HG02623 (cell line): ENCODE measurements at regions not wholly inside any gene's neighbourhood (a gene's known extent, or its start where the extent isn't known, plus 50 kb on each side); places are given as distances from the start of the nearest gene placed in this dataset.
A peak's percentile ranks its signal among the peaks of the same experiment; 100 is the strongest.
"Not testable (repeated sequence)": the region's sequence is repeated elsewhere in the genome, so short reads cannot be mapped to it uniquely, and the experiment has no call there.

ENCODE experiments used
- ATAC-seq: cut with Tn5 transposase; IDR thresholded peaks from one replicate; pipeline ENCODE4 v1.9.1; 2021; ENCODE audit warnings: moderate library complexity; ENCODE audit not compliant: unreplicated experiment

GRCh38 chr18:60020107-60020925, 120.5 kb downstream of the PMAIP1 start:
- no peak for ATAC-seq

GRCh38 chr18:60019463-60019840, 119.7 kb downstream of the PMAIP1 start:
- no peak for ATAC-seq

- no peak for ATAC-seq
Measured at GRCh38 chr18:60018618-60019462, 119.0 kb downstream of the PMAIP1 start.

DNA sequence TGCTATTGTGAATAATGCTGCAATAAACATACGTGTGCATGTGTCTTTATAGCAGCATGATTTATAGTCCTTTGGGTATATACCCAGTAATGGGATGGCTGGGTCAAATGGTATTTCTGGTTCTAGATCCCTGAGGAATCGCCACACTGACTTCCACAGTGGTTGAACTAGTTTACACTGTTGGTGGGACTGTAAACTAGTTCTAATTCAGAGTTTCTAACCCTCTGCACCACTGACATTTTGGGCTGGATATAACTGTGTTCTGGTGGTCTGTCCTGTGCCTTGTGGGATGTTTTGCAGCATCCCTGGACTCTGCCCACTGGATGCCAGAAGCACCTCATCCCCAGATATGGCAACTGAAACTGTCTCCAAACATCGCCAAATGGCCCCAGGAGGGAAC, 118.3 kb downstream of the PMAIP1 start:
- not testable (repeated sequence) for ATAC-seq

- ATAC-seq = no peak
Measured at GRCh38 chr18:60017371-60017770, 117.6 kb downstream of the PMAIP1 start.

DNA sequence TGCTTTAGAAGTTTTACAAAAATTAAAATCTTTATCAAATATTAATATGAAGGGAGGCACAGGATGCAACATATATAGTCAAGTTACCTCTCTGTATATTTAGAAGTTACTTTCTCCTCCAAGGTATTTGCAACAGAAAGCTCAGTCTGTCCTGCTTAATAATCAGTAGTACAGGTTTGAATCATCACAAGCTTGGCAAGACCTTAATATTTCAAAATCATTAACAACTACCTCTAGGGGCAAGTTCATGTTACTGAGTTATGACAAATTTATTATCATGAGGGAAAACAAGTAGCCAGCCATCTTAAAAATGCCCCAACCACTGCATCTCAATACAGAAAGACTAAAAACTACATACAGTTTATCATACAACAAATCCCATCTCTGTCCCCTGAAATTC, 116.0 kb downstream of the PMAIP1 start:
- not testable (repeated sequence) for ATAC-seq

GRCh38 chr18:60013148-60013547, 113.4 kb downstream of the PMAIP1 start:
- not testable (repeated sequence) for ATAC-seq

- no peak for ATAC-seq
Measured at GRCh38 chr18:60010984-60011383, 111.2 kb downstream of the PMAIP1 start.

GRCh38 chr18:60010513-60010912, 110.7 kb downstream of the PMAIP1 start:
- no peak for ATAC-seq

- no peak for ATAC-seq
Measured at GRCh38 chr18:60007661-60008060, 107.9 kb downstream of the PMAIP1 start.

DNA sequence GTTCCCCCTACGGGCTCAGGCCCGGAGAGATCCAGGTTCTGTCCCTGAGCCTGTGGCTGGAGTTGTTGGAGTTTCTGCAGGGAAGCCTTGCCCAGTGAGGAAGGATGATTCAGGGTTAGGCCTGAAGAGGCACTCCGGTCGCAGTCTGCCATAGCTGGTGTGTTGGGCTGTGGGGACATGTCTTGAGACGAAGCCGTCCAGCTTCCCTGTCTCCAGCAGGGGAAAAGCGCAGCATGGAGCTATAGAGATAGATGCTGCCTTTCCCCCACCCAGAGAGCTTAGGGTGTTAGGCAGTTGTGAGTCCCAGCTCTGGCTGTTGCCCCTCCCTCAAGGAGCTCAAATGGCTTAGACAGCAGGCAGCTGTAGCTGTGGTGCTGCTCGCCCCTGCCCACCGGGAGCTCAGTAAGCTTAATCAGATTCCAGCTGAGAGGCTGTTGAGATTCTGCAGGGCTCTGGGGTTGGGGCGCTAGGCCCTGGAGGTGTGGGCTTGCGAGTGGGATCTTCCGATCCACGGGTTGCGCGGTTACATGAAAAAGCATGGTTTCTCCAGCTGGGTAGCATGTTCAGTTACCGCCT, 103.9 kb downstream of the PMAIP1 start:
- no peak for ATAC-seq

DNA sequence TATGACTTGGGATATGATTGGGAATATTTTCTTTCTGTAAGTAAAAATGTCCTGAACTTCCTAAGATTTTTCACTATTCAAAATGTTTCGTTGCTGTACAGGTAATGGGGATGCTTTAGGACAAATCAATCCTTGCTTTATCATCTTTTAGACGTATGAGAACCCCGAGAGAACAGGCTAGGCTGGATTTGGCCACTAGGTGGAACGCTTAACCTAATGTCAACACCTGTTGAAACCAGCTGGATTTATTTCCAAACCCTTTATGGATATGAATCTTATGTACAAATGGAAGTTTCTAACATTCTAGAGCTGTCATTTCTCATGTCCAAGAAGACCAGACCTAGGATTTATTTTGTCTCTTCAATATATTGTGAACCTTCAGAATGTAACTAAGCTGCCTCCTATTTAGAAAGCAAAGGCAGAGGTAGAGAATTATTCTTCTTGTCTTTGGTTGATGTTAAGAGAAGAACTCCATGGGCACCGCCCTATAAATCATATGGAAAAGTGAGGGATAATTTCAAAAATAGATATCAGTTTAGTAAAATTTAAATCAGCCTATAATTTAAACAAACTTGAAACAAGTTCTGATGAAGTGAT, 96.7 kb downstream of the PMAIP1 start:
- peak; percentile 74 for ATAC-seq

GRCh38 chr18:59994357-59994756, 94.6 kb downstream of the PMAIP1 start:
- ATAC-seq = peak; percentile 51

GRCh38 chr18:59993560-59993959, 93.8 kb downstream of the PMAIP1 start:
- no peak for ATAC-seq

GRCh38 chr18:59990121-59990823, 90.5 kb downstream of the PMAIP1 start:
- no peak for ATAC-seq

DNA sequence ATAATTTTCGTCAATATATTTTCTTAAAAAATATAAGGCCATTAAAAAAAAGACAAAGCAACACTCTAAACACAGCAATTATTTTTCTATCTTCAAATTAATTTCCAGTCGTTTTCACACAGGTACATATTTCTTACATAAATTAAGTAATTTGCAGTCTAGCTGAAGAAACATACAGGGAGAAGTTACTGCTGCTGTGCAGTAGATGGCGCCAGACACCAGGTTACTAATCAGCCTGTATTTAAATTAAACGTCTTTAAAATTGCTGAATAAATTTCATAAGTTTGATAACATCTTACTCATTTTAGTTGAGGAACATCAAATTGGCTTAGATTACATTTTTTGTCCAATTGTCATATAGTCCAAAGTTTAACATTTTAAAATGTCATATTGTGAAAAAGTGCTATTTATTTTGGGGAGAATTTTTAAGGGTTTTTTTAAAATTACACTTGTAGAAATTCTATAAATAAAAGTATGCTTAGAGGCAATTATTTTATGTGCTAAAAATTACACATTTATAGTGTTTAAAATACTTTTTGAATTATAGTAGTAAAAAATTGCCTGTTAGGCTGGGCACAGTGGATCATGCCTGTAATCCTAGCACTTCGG, 88.4 kb downstream of the PMAIP1 start:
- no peak for ATAC-seq

DNA sequence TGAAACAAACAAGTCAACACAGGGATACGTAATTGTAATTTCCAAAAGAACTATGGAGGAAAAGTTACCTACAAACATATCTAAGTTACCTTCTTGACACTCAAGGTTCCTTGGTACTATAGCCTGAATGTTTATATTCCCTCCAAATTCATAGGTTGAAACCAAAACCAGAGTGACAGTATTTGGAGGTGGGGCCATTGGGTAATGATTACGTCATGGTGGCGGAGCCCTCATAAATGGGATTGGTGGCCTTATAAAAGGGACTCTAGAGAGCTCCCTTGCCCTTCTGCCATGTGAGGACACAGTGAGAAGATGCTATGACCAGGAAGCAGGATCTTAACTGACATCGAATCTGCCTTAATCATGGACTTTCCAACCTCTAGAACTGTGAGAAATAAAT, 87.3 kb downstream of the PMAIP1 start:
- no peak for ATAC-seq

DNA sequence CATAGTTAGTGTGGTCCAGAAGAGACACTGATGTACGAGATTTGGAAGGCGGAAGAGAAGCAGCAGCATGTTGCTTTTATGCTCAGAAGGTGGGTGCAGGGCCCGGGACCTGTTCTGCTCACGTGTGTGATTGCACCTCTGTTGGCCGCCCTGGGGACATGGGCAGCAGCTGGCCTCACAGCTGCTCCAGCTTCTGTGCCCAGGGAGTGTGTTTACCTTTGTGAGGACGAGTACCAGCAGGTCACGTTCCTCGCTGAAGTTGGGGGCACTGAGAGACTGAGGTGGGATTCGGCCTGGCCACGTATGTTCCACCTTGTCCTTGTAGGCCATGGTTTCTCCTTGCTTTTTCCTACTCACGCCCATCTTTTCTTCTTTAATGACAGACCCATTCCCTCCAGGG, 86.3 kb downstream of the PMAIP1 start:
- no peak for ATAC-seq

DNA sequence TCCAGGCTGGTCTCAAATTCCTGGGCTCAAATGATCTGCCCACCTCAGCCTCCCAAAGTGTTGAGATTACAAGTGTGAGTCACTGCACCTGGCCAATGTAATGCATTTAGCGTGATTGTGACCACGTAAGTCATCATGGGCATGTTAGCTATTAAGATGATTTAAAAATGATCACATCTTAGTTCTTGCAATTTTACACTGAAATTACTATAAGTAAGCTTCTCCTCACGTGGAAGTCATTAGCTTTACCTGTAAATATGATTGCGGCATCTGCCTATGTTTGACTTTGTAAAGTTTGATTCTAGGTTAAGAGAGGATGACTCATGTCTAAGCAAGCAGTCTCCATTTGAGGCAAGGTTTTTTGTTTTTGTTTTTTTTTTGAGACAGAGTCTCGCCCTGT, 85.5 kb downstream of the PMAIP1 start:
- ATAC-seq = no peak

- ATAC-seq = no peak
Measured at GRCh38 chr18:59983506-59983905, 83.7 kb downstream of the PMAIP1 start.
